ENCODE measurements at regions not wholly inside any gene's neighbourhood (a gene's known extent, or its start where the extent isn't known, plus 50 kb on each side); places are given as distances from the start of the nearest gene placed in this dataset.

- no peak for DNase-seq
Measured at GRCh38 chr3:69532547-69533224, 146.8 kb upstream of the FRMD4B start.

GRCh38 chr3:69531576-69532546 is 146.0 kb upstream of the FRMD4B start:
- DNase-seq: no peak

GRCh38 chr3:69530554-69530953 is 144.7 kb upstream of the FRMD4B start:
- DNase-seq: no peak

- no peak for DNase-seq
Measured at GRCh38 chr3:69527498-69527897, 141.6 kb upstream of the FRMD4B start.

- no peak for DNase-seq
Measured at GRCh38 chr3:69524816-69525215, 138.9 kb upstream of the FRMD4B start.

- no peak for DNase-seq
Measured at GRCh38 chr3:69521286-69521685, 135.4 kb upstream of the FRMD4B start.

GRCh38 chr3:69511361-69511760 is 125.5 kb upstream of the FRMD4B start:
- no peak for DNase-seq

- no peak for DNase-seq
Measured at GRCh38 chr3:69510481-69511030, 124.7 kb upstream of the FRMD4B start.

- DNase-seq: no peak
Measured at GRCh38 chr3:69509288-69509687, 123.4 kb upstream of the FRMD4B start.

- no peak for DNase-seq
Measured at GRCh38 chr3:69505770-69506407, 120.0 kb upstream of the FRMD4B start.

GRCh38 chr3:69504232-69504631 is 118.3 kb upstream of the FRMD4B start:
- no peak for DNase-seq

GRCh38 chr3:69500604-69501003 is 114.7 kb upstream of the FRMD4B start:
- no peak for DNase-seq

- no peak for DNase-seq
Measured at GRCh38 chr3:69499899-69500421, 114.1 kb upstream of the FRMD4B start.

GRCh38 chr3:69499422-69499821 is 113.5 kb upstream of the FRMD4B start:
- DNase-seq: no peak

- no peak for DNase-seq
Measured at GRCh38 chr3:69496856-69497255, 111.0 kb upstream of the FRMD4B start.

GRCh38 chr3:69494185-69494584 is 108.3 kb upstream of the FRMD4B start:
- DNase-seq: no peak

- no peak for DNase-seq
Measured at GRCh38 chr3:69493157-69493556, 107.3 kb upstream of the FRMD4B start.

- DNase-seq: no peak
Measured at GRCh38 chr3:69491975-69492374, 106.1 kb upstream of the FRMD4B start.

- DNase-seq: no peak
Measured at GRCh38 chr3:69490971-69491370, 105.1 kb upstream of the FRMD4B start.

GRCh38 chr3:69490235-69490634 is 104.3 kb upstream of the FRMD4B start:
- DNase-seq: no peak

GRCh38 chr3:69488026-69488425 is 102.1 kb upstream of the FRMD4B start:
- DNase-seq: no peak

- no peak for DNase-seq
Measured at GRCh38 chr3:69485489-69485888, 99.6 kb upstream of the FRMD4B start.
